Tibial artery (tissue), 4 donors: ENCODE measurements at regions not wholly inside any gene's neighbourhood (a gene's known extent, or its start where the extent isn't known, plus 50 kb on each side); places are given as distances from the start of the nearest gene placed in this dataset.

Source experiments
- DNase-seq, 2 donors: peaks; one replicate each; pipeline ENCODE4 v3.0.0-alpha.2; 2019
- H3K27ac ChIP-seq, 2 donors: fragments of 200-600 bp; sonication (generic) in 1 of 2; 1 replicate in 1 of 2; 2 replicates in 1 of 2; pipeline ENCODE4 v1.5.1; 2018 to 2019; ENCODE audit warnings: mild to moderate bottlenecking in 1 of 2
- H3K27me3 ChIP-seq, 2 donors: fragments of 200-600 bp; sonication (generic) in 1 of 2; one replicate each; pipeline versions ENCODE4 v1.5.1 to v1.6.0; 2016 to 2019
- H3K36me3 ChIP-seq, 3 donors: fragments of 200-600 bp; sonication (generic) in 2 of 3; one replicate each; pipeline ENCODE4 v1.5.1; 2016 to 2019; ENCODE audit warnings: mild to moderate bottlenecking in 2 of 3
- H3K4me1 ChIP-seq, 4 donors: fragments of 200-600 bp; sonication (generic) in 2 of 4; 1 replicate in 3 of 4; 2 replicates in 1 of 4; pipeline ENCODE4 v1.5.1; 2016 to 2019
- H3K4me3 ChIP-seq, 2 donors: fragments of 200-600 bp; sonication (generic) in 1 of 2; 1 replicate in 1 of 2; 2 replicates in 1 of 2; pipeline ENCODE4 v1.5.1; 2018 to 2019; ENCODE audit warnings: mild to moderate bottlenecking in 2 of 2
- H3K9me3 ChIP-seq, 3 donors: fragments of 200-600 bp; sonication (generic) in 1 of 3; one replicate each; pipeline ENCODE4 v1.5.1; 2016 to 2019
- intact Hi-C: fragments of 100-400 bp; cut with DNase I; formaldehyde crosslinking; loops from one replicate; pipeline ENCODE4 v1.15.0; 2023; ENCODE audit warnings: low total_unique reads
- TF ChIP-seq, protein P1 (sequence below), 2 experiments: fragments of 200-600 bp in 1 of 2; fragments of 450-650 bp in 1 of 2; IDR thresholded peaks; one replicate each; pipeline ENCODE4 v1.5.1; 2017 to 2019; ENCODE audit warnings: antibody characterized with exemption in 2 of 2, mild to moderate bottlenecking in 1 of 2, moderate library complexity in 1 of 2

DNA sequence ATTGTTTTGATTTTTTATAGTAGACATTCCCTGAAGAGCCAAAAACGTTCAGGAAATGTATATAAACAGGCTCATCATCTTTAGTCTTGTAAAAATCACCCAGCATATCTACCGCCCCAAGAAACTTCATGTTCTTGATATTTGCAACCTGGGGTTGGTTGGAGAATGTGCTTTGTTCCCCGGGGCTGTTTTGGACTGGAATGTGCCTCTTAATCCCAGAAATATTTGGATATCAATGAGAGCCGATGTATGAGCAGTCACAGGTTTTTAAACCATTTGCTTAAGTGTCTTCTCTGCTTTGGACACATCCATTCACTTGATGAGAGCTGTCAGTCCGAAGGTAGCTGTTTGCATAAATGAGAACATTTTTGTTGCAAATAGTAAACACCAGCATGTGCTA lies 449.7 kb downstream of the PCDH7 start:
- TF ChIP-seq, protein P1, sequence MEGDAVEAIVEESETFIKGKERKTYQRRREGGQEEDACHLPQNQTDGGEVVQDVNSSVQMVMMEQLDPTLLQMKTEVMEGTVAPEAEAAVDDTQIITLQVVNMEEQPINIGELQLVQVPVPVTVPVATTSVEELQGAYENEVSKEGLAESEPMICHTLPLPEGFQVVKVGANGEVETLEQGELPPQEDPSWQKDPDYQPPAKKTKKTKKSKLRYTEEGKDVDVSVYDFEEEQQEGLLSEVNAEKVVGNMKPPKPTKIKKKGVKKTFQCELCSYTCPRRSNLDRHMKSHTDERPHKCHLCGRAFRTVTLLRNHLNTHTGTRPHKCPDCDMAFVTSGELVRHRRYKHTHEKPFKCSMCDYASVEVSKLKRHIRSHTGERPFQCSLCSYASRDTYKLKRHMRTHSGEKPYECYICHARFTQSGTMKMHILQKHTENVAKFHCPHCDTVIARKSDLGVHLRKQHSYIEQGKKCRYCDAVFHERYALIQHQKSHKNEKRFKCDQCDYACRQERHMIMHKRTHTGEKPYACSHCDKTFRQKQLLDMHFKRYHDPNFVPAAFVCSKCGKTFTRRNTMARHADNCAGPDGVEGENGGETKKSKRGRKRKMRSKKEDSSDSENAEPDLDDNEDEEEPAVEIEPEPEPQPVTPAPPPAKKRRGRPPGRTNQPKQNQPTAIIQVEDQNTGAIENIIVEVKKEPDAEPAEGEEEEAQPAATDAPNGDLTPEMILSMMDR (IDR thresholded peaks at IDR 0.05): no peak
- Histone ChIP-seq H3K4me3 (no peak overlapping the region), H3K27me3 (no peaks in the 10 kb centered on the region), H3K4me1 (no peaks in the 10 kb centered on the region), H3K9me3 (no peaks in the 10 kb centered on the region), H3K27ac (no peak overlapping the region), H3K36me3 (no peaks in the 10 kb centered on the region)
- intact Hi-C loops: no loop called here
- no peak for DNase-seq

GRCh38 chr4:31171362-31171761 lies 451.2 kb downstream of the PCDH7 start:
- H3K36me3 ChIP-seq: no peaks in the 10 kb centered on the region
- no peak overlapping the region for H3K4me3 ChIP-seq
- H3K9me3 ChIP-seq: no peaks in the 10 kb centered on the region
- DNase-seq: no peak
- TF ChIP-seq, protein P1 (IDR thresholded peaks at IDR 0.05): no peak
- no peak overlapping the region for H3K27ac ChIP-seq
- intact Hi-C loops: no loop called here
- H3K27me3 ChIP-seq: no peaks in the 10 kb centered on the region
- no peaks in the 10 kb centered on the region for H3K4me1 ChIP-seq

GRCh38 chr4:31175242-31175910 lies 455.2 kb downstream of the PCDH7 start:
- Histone ChIP-seq H3K27ac (no peak overlapping the region), H3K4me3 (no peak overlapping the region), H3K27me3 (no peaks in the 10 kb centered on the region), H3K36me3 (no peaks in the 10 kb centered on the region), H3K9me3 (no peaks in the 10 kb centered on the region), H3K4me1 (no peaks in the 10 kb centered on the region)
- DNase-seq: no peak
- TF ChIP-seq, protein P1 (IDR thresholded peaks at IDR 0.05): no peak
- intact Hi-C loops: no loop called here

GRCh38 chr4:31183256-31183655 lies 463.1 kb downstream of the PCDH7 start:
- H3K4me3 ChIP-seq: no peak overlapping the region
- H3K27ac ChIP-seq: no peak overlapping the region
- no peaks in the 10 kb centered on the region for H3K4me1 ChIP-seq
- H3K9me3 ChIP-seq: peaks cover 0 to 3% (median 0%) of the 10 kb centered on the region in 3 donors
- H3K27me3 ChIP-seq: no peaks in the 10 kb centered on the region
- intact Hi-C loops: no loop called here
- TF ChIP-seq, protein P1 (IDR thresholded peaks at IDR 0.05): no peak
- no peak for DNase-seq
- H3K36me3 ChIP-seq: no peaks in the 10 kb centered on the region

DNA sequence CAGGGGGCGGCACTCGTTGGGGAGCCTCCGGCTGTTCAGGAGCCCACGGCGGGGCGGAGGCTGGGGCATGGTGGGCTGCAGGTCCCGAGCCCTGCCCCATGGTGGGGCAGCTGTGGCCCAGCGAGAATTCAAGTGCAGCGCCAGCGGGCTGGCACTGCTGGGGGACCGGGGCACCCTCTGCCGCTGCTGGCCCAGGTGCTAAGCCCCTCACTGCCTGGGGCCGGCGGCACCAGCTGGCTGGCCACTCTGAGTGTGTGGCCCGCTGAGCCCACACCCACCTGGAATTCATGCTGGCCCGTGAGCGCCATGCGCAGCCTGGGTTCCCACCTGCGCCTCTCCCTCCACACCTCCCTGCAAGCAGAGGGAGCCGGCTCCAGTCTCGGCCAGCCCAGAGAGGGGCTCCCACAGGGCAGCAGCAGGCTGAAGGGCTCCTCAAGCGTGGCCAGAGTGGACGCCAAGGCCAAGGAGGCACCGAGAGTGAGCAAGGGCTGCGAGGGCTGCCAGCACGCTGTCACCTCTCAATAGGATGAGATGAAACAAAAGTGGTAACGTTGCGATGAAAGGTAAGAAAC lies 464.9 kb downstream of the PCDH7 start:
- DNase-seq: no peak
- intact Hi-C loops: no loop called here
- TF ChIP-seq, protein P1 (IDR thresholded peaks at IDR 0.05): no peak
- H3K9me3 ChIP-seq: peaks cover 0 to 3% (median 0%) of the 10 kb centered on the region in 3 donors
- H3K4me1 ChIP-seq: no peaks in the 10 kb centered on the region
- no peaks in the 10 kb centered on the region for H3K36me3 ChIP-seq
- H3K27ac ChIP-seq: no peak overlapping the region
- no peak overlapping the region for H3K4me3 ChIP-seq
- H3K27me3 ChIP-seq: no peaks in the 10 kb centered on the region
